H1 (cell line): ENCODE measurements at regions not wholly inside any gene's neighbourhood (a gene's known extent, or its start where the extent isn't known, plus 50 kb on each side); places are given as distances from the start of the nearest gene placed in this dataset.

Experiments used
- BCL11A ChIP-seq, 2 experiments: IDR thresholded peaks; one replicate each; pipeline ENCODE4 v1.6.1; 2011; ENCODE audit warnings: low read depth in 2 of 2, low read length in 2 of 2, mild to moderate bottlenecking in 2 of 2

- no peak for TF ChIP-seq BCL11A (IDR thresholded peaks at IDR 0.05; ENCODE audit: low read depth in 2 of 2, low read length in 2 of 2)
These were observed 71.5 kb upstream of the CTDP1 start (continued) for GRCh38 chr18:79608069-79608468.
